OCI-LY7 (cell line): ENCODE measurements at regions not wholly inside any gene's neighbourhood (a gene's known extent, or its start where the extent isn't known, plus 50 kb on each side); places are given as distances from the start of the nearest gene placed in this dataset.

Source experiments
- EZH2phosphoT487 ChIP-seq: fragments of 200-600 bp; sonication (generic); IDR thresholded peaks from 2 replicates; pipeline ENCODE4 v1.6.1; 2018; ENCODE audit warnings: low read depth, borderline replicate concordance, mild to moderate bottlenecking, mixed run types, antibody characterized with exemption, low read length, moderate library complexity, mixed read lengths
- TF ChIP-seq, protein P1 (sequence below): fragments of 200-600 bp; sonication (generic); conservative IDR thresholded peaks from 2 replicates; pipeline ENCODE4 v1.5.1; 2014; ENCODE audit warnings: mild to moderate bottlenecking, antibody characterized with exemption, low read length, moderate library complexity, mixed read lengths

DNA sequence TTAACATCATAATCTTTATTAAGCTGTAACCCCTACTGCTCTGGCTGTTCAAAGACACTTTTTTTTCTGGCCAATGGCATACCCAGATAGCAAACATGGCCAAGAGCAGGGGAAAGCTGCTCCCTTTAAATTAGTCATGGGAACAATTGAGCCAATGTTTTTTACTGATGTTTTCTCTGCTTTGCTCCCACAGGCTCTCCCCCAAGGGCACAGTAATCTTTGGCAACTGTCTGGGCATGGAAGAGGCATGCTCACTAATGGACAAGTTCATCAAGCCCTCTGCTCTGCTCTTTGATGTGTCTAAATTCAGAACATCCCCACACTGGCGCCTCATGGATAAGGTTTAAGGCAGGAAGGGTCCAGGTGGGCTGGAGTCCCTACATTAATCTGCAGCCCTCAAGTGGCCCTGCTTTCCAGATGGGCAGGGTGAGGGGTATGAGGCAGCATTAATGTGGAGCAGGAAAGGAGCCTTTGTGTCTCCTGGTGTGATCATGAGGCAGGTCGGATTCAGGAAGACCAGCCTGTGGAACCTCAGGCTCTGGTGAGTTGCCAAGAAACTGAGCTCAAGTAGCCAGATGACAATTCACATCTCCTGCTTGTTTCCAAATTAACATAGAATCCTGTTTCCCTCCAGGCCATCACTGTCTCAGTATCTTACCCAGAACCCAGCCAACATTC, 227.0 kb upstream of the CST7 start:
- TF ChIP-seq, protein P1, sequence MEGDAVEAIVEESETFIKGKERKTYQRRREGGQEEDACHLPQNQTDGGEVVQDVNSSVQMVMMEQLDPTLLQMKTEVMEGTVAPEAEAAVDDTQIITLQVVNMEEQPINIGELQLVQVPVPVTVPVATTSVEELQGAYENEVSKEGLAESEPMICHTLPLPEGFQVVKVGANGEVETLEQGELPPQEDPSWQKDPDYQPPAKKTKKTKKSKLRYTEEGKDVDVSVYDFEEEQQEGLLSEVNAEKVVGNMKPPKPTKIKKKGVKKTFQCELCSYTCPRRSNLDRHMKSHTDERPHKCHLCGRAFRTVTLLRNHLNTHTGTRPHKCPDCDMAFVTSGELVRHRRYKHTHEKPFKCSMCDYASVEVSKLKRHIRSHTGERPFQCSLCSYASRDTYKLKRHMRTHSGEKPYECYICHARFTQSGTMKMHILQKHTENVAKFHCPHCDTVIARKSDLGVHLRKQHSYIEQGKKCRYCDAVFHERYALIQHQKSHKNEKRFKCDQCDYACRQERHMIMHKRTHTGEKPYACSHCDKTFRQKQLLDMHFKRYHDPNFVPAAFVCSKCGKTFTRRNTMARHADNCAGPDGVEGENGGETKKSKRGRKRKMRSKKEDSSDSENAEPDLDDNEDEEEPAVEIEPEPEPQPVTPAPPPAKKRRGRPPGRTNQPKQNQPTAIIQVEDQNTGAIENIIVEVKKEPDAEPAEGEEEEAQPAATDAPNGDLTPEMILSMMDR, result no peak
- TF ChIP-seq EZH2phosphoT487, result no peak
